GM12878 (cell line): ENCODE measurements at regions not wholly inside any gene's neighbourhood (a gene's known extent, or its start where the extent isn't known, plus 50 kb on each side); places are given as distances from the start of the nearest gene placed in this dataset.

Experiments used
- ATAC-seq: fragments of 200-7000 bp; cut with Tn5 transposase; 3 replicates; pipeline ENCODE4 v1.9.1; 2020; ENCODE audit warnings: mild to moderate bottlenecking, moderate library complexity
- BruUV-seq: library from RNA; stranded (reverse); fragments of 400-500 nt; replicated peaks from 2 replicates; lab custom pipeline; 2021; lab: Mats Ljungman, UMichigan
- CTCF ChIA-PET: fragments of 300-600 bp; sonication (Branson Sonifier 250); formaldehyde crosslinking; extraction: SDS; loops from one replicate; lab custom pipeline; 2021; ENCODE audit warnings: inconsistent platforms; lab: Yijun Ruan, JAX
- POLR2A ChIA-PET: fragments of 350-600 bp; formaldehyde crosslinking; extraction: SDS; loops from one replicate; lab custom pipeline; 2021; ENCODE audit warnings: inconsistent platforms; lab: Charles Lee
- RAD21 ChIA-PET: fragments of 300-600 bp; sonication (Branson Sonifier 250); formaldehyde crosslinking; loops from one replicate; lab custom pipeline; 2023; ENCODE audit warnings: antibody characterized with exemption; ENCODE audit not compliant: unreplicated experiment; lab: Charles Lee
- SMC1A ChIA-PET: fragments of 300-600 bp; sonication (Branson Sonifier 250); formaldehyde crosslinking; loops from one replicate; lab custom pipeline; 2023; ENCODE audit not compliant: unreplicated experiment, uncharacterized antibody; lab: Charles Lee
- DNase-seq: peaks from one replicate; pipeline ENCODE4 v3.0.0-alpha.2; 2011; ENCODE audit warnings: low read depth, low spot score
- FAIRE-seq: peaks from 3 replicates; lab custom pipeline; 2011; peaks lifted over from hg19 to GRCh38; lab: Jason Lieb, UNC
- H2AFZ ChIP-seq: 2 replicates; pipeline ENCODE4 v1.6.0; 2011; ENCODE audit warnings: low read depth, low read length, control low read depth; ENCODE audit not compliant: control insufficient read depth
- H3K27ac ChIP-seq: 2 replicates; pipeline ENCODE4 v1.5.1; 2011; ENCODE audit warnings: control low read depth; ENCODE audit not compliant: control insufficient read depth, insufficient read depth
- H3K27me3 ChIP-seq, 2 experiments: replicated peaks in 1 of 2; 2 replicates each; pipeline versions ENCODE4 v1.6.0 to v1.6.1; 2011; ENCODE audit warnings: low read length in 1 of 2; ENCODE audit not compliant: control insufficient read depth in 2 of 2, insufficient read depth in 2 of 2
- H3K36me3 ChIP-seq, 2 experiments: 2 replicates each; pipeline ENCODE4 v1.5.1; 2011; ENCODE audit warnings: low read length in 1 of 2; ENCODE audit not compliant: control insufficient read depth in 2 of 2, insufficient read depth in 2 of 2
- H3K4me1 ChIP-seq: 2 replicates; pipeline ENCODE4 v1.6.1; 2011; ENCODE audit warnings: mild to moderate bottlenecking, low read length, moderate library complexity, mixed read lengths; ENCODE audit not compliant: control insufficient read depth, insufficient read depth
- H3K4me2 ChIP-seq: 2 replicates; pipeline ENCODE4 v1.6.0; 2011; ENCODE audit warnings: control low read depth; ENCODE audit not compliant: control insufficient read depth, insufficient read depth
- H3K4me3 ChIP-seq: fragments of 200-600 bp; sonication (generic); 2 replicates; pipeline ENCODE4 v1.5.1; 2016
- H3K79me2 ChIP-seq: 2 replicates; pipeline ENCODE4 v1.6.0; 2011; ENCODE audit warnings: low read length; ENCODE audit not compliant: control insufficient read depth, insufficient read depth
- H3K9ac ChIP-seq: 2 replicates; pipeline ENCODE4 v1.8.0; 2011; ENCODE audit warnings: low read length, control low read depth, mixed read lengths; ENCODE audit not compliant: control insufficient read depth, insufficient read depth
- H3K9me3 ChIP-seq: replicated peaks from 3 replicates; pipeline ENCODE4 v1.5.1; 2011; ENCODE audit warnings: mild to moderate bottlenecking, low read length; ENCODE audit not compliant: control insufficient read depth, insufficient read depth
- H4K20me1 ChIP-seq: 2 replicates; pipeline ENCODE4 v1.6.0; 2011; ENCODE audit not compliant: control insufficient read depth, insufficient read depth
- DPF2 ChIP-seq: fragments of 450-650 bp; IDR thresholded peaks from 2 replicates; pipeline ENCODE4 v1.6.1; 2017; ENCODE audit warnings: mild to moderate bottlenecking
- HDAC6 ChIP-seq: fragments of 200-600 bp; sonication (generic); IDR thresholded peaks from one replicate; pipeline ENCODE4 v1.8.0; 2017; ENCODE audit warnings: antibody characterized with exemption; ENCODE audit not compliant: unreplicated experiment
- JUNB ChIP-seq: IDR thresholded peaks from 2 replicates; pipeline ENCODE4 v1.6.1; 2016; ENCODE audit warnings: antibody characterized with exemption, mild to moderate bottlenecking
- MLLT1 ChIP-seq: fragments of 450-650 bp; IDR thresholded peaks from 2 replicates; pipeline ENCODE4 v1.6.1; 2016; ENCODE audit warnings: mild to moderate bottlenecking
- MTA2 ChIP-seq: fragments of 450-650 bp; IDR thresholded peaks from 2 replicates; pipeline ENCODE4 v1.6.1; 2016; ENCODE audit warnings: low read depth, mild to moderate bottlenecking, moderate library complexity
- NRF1 ChIP-seq: conservative IDR thresholded peaks from 2 replicates; pipeline ENCODE4 v1.6.1; 2011; ENCODE audit warnings: mild to moderate bottlenecking, low read depth, low read length, improper control_type of control experiment
- POLR2AphosphoS2 ChIP-seq: IDR thresholded peaks from 2 replicates; pipeline ENCODE4 v1.6.1; 2011; ENCODE audit warnings: low read depth, mild to moderate bottlenecking, low read length, improper control_type of control experiment, moderate library complexity
- RFX5 ChIP-seq: IDR thresholded peaks from 2 replicates; pipeline ENCODE4 v1.6.1; 2011; ENCODE audit warnings: low read depth, low read length, improper control_type of control experiment
- STAT3 ChIP-seq: IDR thresholded peaks from 2 replicates; pipeline ENCODE4 v1.6.1; 2011; ENCODE audit warnings: low read depth, low read length, improper control_type of control experiment
- USF1 ChIP-seq: IDR thresholded peaks from 2 replicates; pipeline ENCODE4 v1.6.1; 2011; ENCODE audit warnings: borderline replicate concordance, low read depth, mild to moderate bottlenecking, moderate library complexity, mixed read lengths, low read length; ENCODE audit not compliant: insufficient read depth; ENCODE audit errors: extremely low read length
- ZBTB4 ChIP-seq: fragments of 450-650 bp; formaldehyde crosslinking; IDR thresholded peaks from 2 replicates; pipeline ENCODE4 v1.4.0; 2022; ENCODE audit warnings: mild to moderate bottlenecking, moderate library complexity
- WGBS: methylation state at CpG from one replicate; pipeline ENCODE4 v1.1.6; 2016; ENCODE audit warnings: low lambda C conversion rate; ENCODE audit not compliant: insufficient replicate concordance, insufficient coverage; ENCODE audit errors: missing lambda C conversion rate; 5-methylcytosine and 5-hydroxymethylcytosine counted together
- in situ Hi-C: fragments of 300-500 bp; cut with MboI; formaldehyde crosslinking; loops from 9 replicates; pipeline ENCODE4 v1.14.3; 2018; ENCODE audit warnings: mixed read lengths
- intact Hi-C: fragments of 100-400 bp; cut with micrococcal nuclease; formaldehyde crosslinking; loops from one replicate; pipeline ENCODE4 v1.14.2; 2022; ENCODE audit not compliant: unreplicated experiment

- intact Hi-C loops (no loop called here), in situ Hi-C loops (loop anchor here (10.0 kb wide), 1 partner anchor 49 kb away; no protein-coding TSS in a partner anchor)
- H3K4me1 ChIP-seq: no peaks in the 10 kb centered on the region; the same call in 1 of the 2 replicates
- no peak overlapping the region for H3K4me2 ChIP-seq
- no peak for FAIRE-seq
- ChIA-PET POLR2A (no interaction called here), RAD21 (no interaction called here), SMC1A (no interaction called here), CTCF (no interaction called here)
- no peak for TF ChIP-seq MTA2
- no peak for TF ChIP-seq POLR2AphosphoS2
- TF ChIP-seq MLLT1: no peak
- no peak for TF ChIP-seq JUNB
- TF ChIP-seq RFX5: no peak
- no peak for TF ChIP-seq NRF1
- TF ChIP-seq DPF2: no peak
- no peak for TF ChIP-seq STAT3
- no peak for TF ChIP-seq USF1
- no peak for TF ChIP-seq HDAC6
- no peak for TF ChIP-seq ZBTB4 (CRISPR knock-in tag)
- H4K20me1 ChIP-seq: no peaks in the 10 kb centered on the region
- WGBS: 83% methylated on average over 24 of the region's 24 CpGs
- H3K4me3 ChIP-seq: no peak overlapping the region
- H3K9ac ChIP-seq: no peak overlapping the region
- H3K27ac ChIP-seq: no peak overlapping the region
- no peaks in the 10 kb centered on the region for H3K36me3 ChIP-seq
- H2AFZ ChIP-seq: no peak overlapping the region
- no peaks in the 10 kb centered on the region for H3K79me2 ChIP-seq
- no peaks in the 10 kb centered on the region for H3K9me3 ChIP-seq
- no peaks in the 10 kb centered on the region for H3K27me3 ChIP-seq
- BruUV-seq: no TSS peak
- no peak for ATAC-seq
- DNase-seq: no peak
Measured at GRCh38 chr14:105605464-105606304, 79.3 kb downstream of the TMEM121 start.
